PFSK-1 (cell line): ENCODE measurements at regions not wholly inside any gene's neighbourhood (a gene's known extent, or its start where the extent isn't known, plus 50 kb on each side); places are given as distances from the start of the nearest gene placed in this dataset.

Experiments used
- POLR2AphosphoS5 ChIP-seq: IDR thresholded peaks from 2 replicates; pipeline ENCODE4 v1.6.1; 2012; ENCODE audit warnings: low read depth, mild to moderate bottlenecking, control low read depth, low read length, moderate library complexity
- TAF1 ChIP-seq: IDR thresholded peaks from 2 replicates; pipeline ENCODE4 v1.6.1; 2012; ENCODE audit warnings: low read length, control low read depth, borderline replicate concordance; ENCODE audit not compliant: insufficient read depth
- TF ChIP-seq, protein P1 (sequence below), 2 experiments: IDR thresholded peaks; 2 replicates each; pipeline versions ENCODE4 v1.6.1 to v1.8.0; 2011 to 2012; ENCODE audit warnings: low read depth in 2 of 2, low read length in 2 of 2, control low read depth in 1 of 2, inconsistent platforms in 1 of 2, mild to moderate bottlenecking in 1 of 2, moderate library complexity in 1 of 2; ENCODE audit not compliant: insufficient read depth in 1 of 2

DNA sequence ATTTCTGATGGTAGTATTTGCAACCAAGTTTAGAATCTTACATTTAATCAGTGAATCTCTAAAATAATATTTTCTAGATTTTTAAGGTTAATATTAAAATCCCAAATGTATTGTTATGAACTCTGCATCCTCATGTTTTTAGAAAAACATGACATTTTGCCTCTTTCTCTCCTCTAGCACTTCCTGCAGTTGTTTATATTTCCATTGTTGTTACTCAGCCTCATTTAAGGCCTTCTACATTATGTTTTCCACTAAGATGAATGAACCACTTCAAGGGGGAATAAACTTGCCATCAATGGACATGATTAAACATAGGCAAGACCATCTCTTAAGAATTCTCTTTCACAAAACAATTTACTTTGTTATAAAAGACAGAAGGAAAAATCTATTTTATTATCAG, 333.5 kb upstream of the IRAK1BP1 start:
- TF ChIP-seq, protein P1, sequence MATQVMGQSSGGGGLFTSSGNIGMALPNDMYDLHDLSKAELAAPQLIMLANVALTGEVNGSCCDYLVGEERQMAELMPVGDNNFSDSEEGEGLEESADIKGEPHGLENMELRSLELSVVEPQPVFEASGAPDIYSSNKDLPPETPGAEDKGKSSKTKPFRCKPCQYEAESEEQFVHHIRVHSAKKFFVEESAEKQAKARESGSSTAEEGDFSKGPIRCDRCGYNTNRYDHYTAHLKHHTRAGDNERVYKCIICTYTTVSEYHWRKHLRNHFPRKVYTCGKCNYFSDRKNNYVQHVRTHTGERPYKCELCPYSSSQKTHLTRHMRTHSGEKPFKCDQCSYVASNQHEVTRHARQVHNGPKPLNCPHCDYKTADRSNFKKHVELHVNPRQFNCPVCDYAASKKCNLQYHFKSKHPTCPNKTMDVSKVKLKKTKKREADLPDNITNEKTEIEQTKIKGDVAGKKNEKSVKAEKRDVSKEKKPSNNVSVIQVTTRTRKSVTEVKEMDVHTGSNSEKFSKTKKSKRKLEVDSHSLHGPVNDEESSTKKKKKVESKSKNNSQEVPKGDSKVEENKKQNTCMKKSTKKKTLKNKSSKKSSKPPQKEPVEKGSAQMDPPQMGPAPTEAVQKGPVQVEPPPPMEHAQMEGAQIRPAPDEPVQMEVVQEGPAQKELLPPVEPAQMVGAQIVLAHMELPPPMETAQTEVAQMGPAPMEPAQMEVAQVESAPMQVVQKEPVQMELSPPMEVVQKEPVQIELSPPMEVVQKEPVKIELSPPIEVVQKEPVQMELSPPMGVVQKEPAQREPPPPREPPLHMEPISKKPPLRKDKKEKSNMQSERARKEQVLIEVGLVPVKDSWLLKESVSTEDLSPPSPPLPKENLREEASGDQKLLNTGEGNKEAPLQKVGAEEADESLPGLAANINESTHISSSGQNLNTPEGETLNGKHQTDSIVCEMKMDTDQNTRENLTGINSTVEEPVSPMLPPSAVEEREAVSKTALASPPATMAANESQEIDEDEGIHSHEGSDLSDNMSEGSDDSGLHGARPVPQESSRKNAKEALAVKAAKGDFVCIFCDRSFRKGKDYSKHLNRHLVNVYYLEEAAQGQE (IDR thresholded peaks at IDR 0.05; ENCODE audit: insufficient read depth in 1 of 2, low read depth in 2 of 2, low read length in 2 of 2): no peak
- TF ChIP-seq POLR2AphosphoS5 (no peak), TAF1 (no peak)
